ENCODE measurements at regions not wholly inside any gene's neighbourhood (a gene's known extent, or its start where the extent isn't known, plus 50 kb on each side); places are given as distances from the start of the nearest gene placed in this dataset.

GRCh38 chr13:97710797-97711196, 242.7 kb upstream of the IPO5 start:
- H3K4me1 Mint-ChIP-seq = no peaks in the 10 kb centered on the region
- no peaks in the 10 kb centered on the region for H3K27me3 Mint-ChIP-seq (ENCODE audit: low read depth)
- POLR2A ChIA-PET = no interaction called here
- no peak for ATAC-seq
- CTCF ChIA-PET = no interaction called here
- no peak overlapping the region for H3K27ac Mint-ChIP-seq
- peaks cover 27% of the 10 kb centered on the region for H3K9me3 Mint-ChIP-seq
- no peak for DNase-seq (ENCODE audit: low spot score)
- no peak overlapping the region for H3K4me3 Mint-ChIP-seq
- no peak for TF ChIP-seq JUN (CRISPR knock-in tag; IDR thresholded peaks at IDR 0.05)
- no peak for TF ChIP-seq SMAD4 (CRISPR knock-in tag; IDR thresholded peaks at IDR 0.05)
- TF ChIP-seq MXD4 (CRISPR knock-in tag; IDR thresholded peaks at IDR 0.05; ENCODE audit: borderline replicate concordance) = no peak
- no peak for TF ChIP-seq FOXP4 (CRISPR knock-in tag; IDR thresholded peaks at IDR 0.05)
- TF ChIP-seq NR2C2 (CRISPR knock-in tag; IDR thresholded peaks at IDR 0.05) = no peak
- no peak for TF ChIP-seq ZNF512 (CRISPR knock-in tag; IDR thresholded peaks at IDR 0.05; ENCODE audit: borderline replicate concordance)
- TF ChIP-seq, protein P1, sequence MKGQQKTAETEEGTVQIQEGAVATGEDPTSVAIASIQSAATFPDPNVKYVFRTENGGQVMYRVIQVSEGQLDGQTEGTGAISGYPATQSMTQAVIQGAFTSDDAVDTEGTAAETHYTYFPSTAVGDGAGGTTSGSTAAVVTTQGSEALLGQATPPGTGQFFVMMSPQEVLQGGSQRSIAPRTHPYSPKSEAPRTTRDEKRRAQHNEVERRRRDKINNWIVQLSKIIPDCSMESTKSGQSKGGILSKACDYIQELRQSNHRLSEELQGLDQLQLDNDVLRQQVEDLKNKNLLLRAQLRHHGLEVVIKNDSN (CRISPR knock-in tag; IDR thresholded peaks at IDR 0.05) = no peak
- TF ChIP-seq, protein P2, sequence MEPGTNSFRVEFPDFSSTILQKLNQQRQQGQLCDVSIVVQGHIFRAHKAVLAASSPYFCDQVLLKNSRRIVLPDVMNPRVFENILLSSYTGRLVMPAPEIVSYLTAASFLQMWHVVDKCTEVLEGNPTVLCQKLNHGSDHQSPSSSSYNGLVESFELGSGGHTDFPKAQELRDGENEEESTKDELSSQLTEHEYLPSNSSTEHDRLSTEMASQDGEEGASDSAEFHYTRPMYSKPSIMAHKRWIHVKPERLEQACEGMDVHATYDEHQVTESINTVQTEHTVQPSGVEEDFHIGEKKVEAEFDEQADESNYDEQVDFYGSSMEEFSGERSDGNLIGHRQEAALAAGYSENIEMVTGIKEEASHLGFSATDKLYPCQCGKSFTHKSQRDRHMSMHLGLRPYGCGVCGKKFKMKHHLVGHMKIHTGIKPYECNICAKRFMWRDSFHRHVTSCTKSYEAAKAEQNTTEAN (CRISPR knock-in tag; IDR thresholded peaks at IDR 0.05) = no peak
- no peak for TF ChIP-seq PREB (CRISPR knock-in tag; IDR thresholded peaks at IDR 0.05; ENCODE audit: borderline replicate concordance)
- no peak for TF ChIP-seq NFATC4 (CRISPR knock-in tag; IDR thresholded peaks at IDR 0.05)
- no peaks in the 10 kb centered on the region for H3K36me3 Mint-ChIP-seq

DNA sequence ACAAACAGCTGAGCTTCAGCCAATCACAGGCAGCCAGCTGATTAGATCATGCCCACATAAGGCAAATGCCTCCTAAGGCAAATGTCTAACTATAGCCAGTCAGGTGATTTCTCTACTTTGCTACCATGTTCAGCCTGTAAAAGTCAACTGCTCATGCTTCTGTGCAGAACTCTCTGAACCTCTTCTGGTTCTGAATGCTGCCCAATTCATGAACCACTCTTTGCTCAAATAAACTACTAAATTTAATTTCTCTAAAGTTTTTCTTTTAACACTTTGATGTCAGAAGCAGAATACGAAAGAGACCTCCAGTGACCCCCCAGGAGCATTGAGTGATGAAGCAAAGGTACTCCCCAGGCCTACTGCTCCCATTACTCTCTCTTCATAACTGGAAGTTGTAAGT, 240.7 kb upstream of the IPO5 start:
- ChIA-PET CTCF (no interaction called here), POLR2A (no interaction called here)
- Mint-ChIP-seq H3K4me1 (no peaks in the 10 kb centered on the region), H3K4me3 (no peak overlapping the region), H3K36me3 (no peaks in the 10 kb centered on the region), H3K9me3 (peaks cover 20% of the 10 kb centered on the region), H3K27ac (no peak overlapping the region), H3K27me3 (ENCODE audit: low read depth) (no peaks in the 10 kb centered on the region)
- DNase-seq (ENCODE audit: low spot score) = no peak
- no peak for ATAC-seq
- TF ChIP-seq ZNF416 (CRISPR knock-in tag; IDR thresholded peaks at IDR 0.05) = no peak
- TF ChIP-seq, protein P3, sequence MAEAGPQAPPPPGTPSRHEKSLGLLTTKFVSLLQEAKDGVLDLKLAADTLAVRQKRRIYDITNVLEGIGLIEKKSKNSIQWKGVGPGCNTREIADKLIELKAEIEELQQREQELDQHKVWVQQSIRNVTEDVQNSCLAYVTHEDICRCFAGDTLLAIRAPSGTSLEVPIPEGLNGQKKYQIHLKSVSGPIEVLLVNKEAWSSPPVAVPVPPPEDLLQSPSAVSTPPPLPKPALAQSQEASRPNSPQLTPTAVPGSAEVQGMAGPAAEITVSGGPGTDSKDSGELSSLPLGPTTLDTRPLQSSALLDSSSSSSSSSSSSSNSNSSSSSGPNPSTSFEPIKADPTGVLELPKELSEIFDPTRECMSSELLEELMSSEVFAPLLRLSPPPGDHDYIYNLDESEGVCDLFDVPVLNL (CRISPR knock-in tag; IDR thresholded peaks at IDR 0.05; ENCODE audit: borderline replicate concordance, low read depth) = no peak
- no peak for TF ChIP-seq SOX15 (CRISPR knock-in tag; IDR thresholded peaks at IDR 0.05)
- TF ChIP-seq ZNF512 (CRISPR knock-in tag; IDR thresholded peaks at IDR 0.05; ENCODE audit: borderline replicate concordance) = no peak
- TF ChIP-seq, protein P4, sequence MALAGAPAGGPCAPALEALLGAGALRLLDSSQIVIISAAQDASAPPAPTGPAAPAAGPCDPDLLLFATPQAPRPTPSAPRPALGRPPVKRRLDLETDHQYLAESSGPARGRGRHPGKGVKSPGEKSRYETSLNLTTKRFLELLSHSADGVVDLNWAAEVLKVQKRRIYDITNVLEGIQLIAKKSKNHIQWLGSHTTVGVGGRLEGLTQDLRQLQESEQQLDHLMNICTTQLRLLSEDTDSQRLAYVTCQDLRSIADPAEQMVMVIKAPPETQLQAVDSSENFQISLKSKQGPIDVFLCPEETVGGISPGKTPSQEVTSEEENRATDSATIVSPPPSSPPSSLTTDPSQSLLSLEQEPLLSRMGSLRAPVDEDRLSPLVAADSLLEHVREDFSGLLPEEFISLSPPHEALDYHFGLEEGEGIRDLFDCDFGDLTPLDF (CRISPR knock-in tag; IDR thresholded peaks at IDR 0.05) = no peak
- TF ChIP-seq, protein P5, sequence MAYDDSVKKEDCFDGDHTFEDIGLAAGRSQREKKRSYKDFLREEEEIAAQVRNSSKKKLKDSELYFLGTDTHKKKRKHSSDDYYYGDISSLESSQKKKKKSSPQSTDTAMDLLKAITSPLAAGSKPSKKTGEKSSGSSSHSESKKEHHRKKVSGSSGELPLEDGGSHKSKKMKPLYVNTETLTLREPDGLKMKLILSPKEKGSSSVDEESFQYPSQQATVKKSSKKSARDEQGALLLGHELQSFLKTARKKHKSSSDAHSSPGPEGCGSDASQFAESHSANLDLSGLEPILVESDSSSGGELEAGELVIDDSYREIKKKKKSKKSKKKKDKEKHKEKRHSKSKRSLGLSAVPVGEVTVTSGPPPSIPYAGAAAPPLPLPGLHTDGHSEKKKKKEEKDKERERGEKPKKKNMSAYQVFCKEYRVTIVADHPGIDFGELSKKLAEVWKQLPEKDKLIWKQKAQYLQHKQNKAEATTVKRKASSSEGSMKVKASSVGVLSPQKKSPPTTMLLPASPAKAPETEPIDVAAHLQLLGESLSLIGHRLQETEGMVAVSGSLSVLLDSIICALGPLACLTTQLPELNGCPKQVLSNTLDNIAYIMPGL (CRISPR knock-in tag; IDR thresholded peaks at IDR 0.05) = no peak
- TF ChIP-seq NFATC4 (CRISPR knock-in tag; IDR thresholded peaks at IDR 0.05) = no peak
- TF ChIP-seq, protein P6, sequence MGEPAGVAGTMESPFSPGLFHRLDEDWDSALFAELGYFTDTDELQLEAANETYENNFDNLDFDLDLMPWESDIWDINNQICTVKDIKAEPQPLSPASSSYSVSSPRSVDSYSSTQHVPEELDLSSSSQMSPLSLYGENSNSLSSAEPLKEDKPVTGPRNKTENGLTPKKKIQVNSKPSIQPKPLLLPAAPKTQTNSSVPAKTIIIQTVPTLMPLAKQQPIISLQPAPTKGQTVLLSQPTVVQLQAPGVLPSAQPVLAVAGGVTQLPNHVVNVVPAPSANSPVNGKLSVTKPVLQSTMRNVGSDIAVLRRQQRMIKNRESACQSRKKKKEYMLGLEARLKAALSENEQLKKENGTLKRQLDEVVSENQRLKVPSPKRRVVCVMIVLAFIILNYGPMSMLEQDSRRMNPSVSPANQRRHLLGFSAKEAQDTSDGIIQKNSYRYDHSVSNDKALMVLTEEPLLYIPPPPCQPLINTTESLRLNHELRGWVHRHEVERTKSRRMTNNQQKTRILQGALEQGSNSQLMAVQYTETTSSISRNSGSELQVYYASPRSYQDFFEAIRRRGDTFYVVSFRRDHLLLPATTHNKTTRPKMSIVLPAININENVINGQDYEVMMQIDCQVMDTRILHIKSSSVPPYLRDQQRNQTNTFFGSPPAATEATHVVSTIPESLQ (CRISPR knock-in tag; IDR thresholded peaks at IDR 0.05) = no peak
- no peak for TF ChIP-seq MYBL2 (CRISPR knock-in tag; IDR thresholded peaks at IDR 0.05)
- TF ChIP-seq ZNF232 (CRISPR knock-in tag; IDR thresholded peaks at IDR 0.05) = no peak
- no peak for TF ChIP-seq ESRRA (CRISPR knock-in tag; IDR thresholded peaks at IDR 0.05; ENCODE audit: borderline replicate concordance)
- TF ChIP-seq NR1H2 (CRISPR knock-in tag; IDR thresholded peaks at IDR 0.05) = no peak
